SH-SY5Y (cell line): ENCODE measurements at regions not wholly inside any gene's neighbourhood (a gene's known extent, or its start where the extent isn't known, plus 50 kb on each side); places are given as distances from the start of the nearest gene placed in this dataset.

ENCODE experiments used
- GATA2 ChIP-seq: IDR thresholded peaks from 2 replicates; pipeline ENCODE4 v1.6.1; 2011; ENCODE audit warnings: mild to moderate bottlenecking, low read depth, low read length
- GATA3 ChIP-seq: IDR thresholded peaks from 2 replicates; pipeline ENCODE4 v1.6.1; 2011; ENCODE audit warnings: low read depth, mild to moderate bottlenecking, low read length, moderate library complexity

DNA sequence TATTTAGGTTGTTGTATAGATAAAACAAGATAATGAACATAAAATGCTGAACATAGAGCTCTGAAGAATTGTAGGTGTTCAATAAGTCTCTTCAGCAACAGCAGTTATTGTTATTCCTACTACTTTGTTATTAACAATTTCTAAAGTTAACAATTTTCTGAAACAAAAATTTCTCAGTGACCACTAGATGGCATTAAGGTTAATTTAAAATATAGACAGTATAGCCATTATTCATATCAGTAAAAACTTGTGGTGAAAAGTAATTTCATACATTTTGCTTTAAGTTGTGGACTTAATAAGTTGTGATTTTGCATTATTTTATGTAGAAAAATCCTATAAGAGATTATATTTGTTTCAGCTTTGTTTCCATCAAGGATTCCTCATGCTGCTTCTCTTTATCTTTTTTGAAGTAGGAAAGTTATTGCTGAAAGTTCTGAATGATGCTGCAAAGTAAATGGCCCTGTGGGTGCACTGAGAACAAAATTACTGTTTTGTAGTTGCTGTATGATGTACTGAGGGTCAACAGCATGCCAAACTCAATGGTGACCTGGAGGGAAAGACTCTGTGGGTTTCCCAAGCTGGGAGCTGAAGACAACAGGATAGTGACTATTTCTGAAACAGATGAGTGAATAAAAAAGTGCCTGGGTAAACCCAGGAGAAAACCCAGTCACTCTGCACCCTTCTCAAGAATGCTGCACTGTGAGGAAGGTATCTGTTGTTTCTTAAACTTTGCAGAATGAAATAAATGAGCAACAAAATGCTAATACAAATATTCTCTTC lies 253.6 kb downstream of the KIF20B start:
- TF ChIP-seq GATA3 (no peak), GATA2 (no peak)
